ENCODE measurements at regions not wholly inside any gene's neighbourhood (a gene's known extent, or its start where the extent isn't known, plus 50 kb on each side); places are given as distances from the start of the nearest gene placed in this dataset.

DNA sequence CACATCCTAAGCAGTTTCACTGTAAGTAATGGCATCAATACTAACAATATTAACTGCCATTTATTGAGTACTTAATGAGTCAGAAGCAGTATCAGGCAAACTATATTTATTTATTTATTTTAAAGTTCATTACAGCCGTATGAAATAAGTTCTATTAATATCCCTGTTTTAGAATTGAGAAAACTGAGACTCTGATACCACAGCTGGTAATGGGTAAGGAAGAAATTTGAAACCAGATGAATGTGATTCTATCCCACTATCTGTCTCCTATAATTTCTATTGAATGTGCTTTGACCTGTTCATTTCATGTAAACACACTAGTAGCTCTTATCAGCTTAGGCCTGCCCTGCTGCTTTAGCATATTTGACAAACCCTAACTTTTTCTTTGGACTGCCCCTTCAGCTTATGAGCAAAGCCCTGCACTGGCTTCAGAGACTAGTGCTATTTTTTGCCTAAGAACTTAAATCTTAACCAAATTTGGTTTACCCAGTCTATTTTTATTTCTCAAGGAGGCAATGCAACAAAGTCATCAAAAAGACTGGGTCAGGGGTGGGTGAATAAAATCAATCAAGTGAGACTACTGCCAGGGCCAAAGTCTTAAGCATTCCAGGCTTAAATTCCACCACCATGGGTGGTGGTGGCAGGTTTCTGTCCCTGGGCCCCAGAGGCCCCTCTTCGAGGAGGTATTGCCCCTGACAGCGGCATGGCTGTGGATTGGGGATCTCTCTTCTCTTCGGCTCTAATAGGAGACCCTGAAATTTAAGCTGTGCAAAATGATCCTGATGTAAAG lies 143.4 kb downstream of the DLEU7 start:
- DNase-seq = no peak

DNA sequence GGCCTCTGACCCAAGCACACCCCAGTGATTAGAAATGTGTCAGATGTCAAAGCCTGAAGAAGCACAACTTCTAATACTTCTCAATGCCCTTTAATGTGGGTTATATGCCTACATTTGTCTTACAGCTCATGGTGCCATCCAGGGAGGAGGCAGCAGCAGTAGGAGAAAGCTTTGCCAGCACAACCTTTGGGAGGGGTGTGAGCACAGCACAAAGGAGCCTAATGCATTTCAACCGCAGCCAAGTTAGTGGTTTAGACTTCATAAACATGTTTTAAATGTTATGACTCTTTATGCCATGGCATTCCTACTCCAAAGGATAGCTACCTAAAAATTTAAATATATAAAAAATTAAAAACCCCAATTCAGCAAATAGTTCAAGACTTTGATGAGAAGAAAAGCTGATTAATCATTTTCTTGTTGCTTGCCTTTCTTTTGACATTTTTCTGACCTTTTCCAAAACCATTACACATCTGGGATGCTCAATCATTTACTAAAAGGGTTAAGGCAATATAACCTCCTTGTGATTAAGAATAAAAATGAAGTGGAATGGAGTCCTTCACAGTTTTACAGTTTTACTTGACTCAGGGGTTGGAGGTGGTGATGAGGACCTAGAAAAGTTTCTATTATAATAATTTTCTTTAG lies 142.7 kb downstream of the DLEU7 start:
- no peak for DNase-seq

DNA sequence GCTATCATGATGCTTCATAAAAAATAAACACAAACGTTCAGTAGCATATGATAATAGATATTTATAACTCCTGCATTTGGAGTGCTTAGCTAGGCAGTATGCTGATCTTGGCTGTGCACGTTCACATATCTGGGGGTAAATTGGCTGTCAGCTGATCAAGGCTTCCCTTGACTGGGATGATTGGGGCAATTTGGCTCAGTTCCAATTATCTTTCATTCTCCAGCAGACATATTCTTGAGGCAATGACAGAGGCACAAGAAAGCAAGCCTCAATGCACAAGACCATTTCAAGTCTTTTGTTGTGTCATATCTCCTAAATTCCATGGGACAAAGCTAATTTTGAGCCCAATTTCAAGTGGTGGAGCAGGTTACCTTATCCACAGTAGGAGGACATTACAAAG lies 142.0 kb downstream of the DLEU7 start:
- DNase-seq = no peak

DNA sequence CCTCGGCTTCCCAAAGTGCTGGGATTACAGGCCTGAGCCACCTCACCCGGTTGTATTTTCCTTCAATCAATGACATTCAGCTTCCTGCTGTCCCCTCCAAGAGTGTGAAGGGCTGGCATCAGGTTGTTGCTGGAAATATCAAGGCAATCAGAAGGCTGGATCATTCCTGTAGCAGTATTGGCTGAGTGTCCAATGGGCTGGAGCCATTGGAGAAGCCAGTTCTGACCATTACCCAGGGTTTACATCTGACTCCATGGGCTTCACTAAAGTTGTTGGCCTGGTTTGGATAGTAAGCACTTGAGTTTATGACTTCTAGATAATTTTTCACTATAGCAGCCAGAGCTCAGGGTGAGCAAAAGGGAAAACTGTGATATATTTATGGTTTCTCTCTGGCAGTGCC lies 137.0 kb downstream of the DLEU7 start:
- no peak for DNase-seq

DNA sequence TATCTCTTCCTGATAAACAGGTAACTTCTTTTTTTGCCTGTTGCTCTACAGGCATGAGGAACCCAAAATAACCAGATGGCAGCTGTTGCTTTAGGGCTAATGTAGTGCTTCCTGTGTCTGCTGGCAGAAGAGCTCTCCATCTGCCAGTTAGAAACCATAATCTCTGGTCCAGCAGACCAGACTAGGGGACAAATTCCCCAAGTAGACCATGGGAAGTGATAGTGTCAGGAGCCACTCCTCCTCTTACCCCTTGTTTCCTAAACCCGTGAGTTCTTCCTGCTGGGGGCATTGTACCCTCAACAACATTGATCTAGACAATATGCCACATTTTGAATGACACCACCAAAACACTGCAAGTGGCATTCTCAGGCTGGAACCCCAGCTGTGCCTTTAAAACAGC lies 135.9 kb downstream of the DLEU7 start:
- no peak for DNase-seq

DNA sequence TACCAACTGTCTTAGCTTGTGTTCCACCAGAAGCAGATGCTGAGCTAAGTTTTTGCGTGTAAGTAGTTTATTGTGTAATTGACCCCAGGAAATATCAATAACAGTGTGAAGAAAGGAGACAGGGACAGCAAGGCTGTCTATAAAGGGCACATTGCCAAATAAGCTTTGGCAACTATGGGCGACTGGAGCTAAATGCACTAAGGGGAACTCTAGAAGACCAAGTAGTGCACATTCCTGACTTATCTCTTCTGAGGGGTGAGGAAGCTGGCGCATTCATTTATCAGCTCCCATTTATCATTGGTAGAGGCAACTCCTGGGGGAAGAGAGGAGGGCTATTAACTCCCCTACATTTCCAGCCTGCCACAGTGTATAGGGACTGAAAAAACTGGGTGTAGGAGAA lies 135.0 kb downstream of the DLEU7 start:
- DNase-seq = no peak

DNA sequence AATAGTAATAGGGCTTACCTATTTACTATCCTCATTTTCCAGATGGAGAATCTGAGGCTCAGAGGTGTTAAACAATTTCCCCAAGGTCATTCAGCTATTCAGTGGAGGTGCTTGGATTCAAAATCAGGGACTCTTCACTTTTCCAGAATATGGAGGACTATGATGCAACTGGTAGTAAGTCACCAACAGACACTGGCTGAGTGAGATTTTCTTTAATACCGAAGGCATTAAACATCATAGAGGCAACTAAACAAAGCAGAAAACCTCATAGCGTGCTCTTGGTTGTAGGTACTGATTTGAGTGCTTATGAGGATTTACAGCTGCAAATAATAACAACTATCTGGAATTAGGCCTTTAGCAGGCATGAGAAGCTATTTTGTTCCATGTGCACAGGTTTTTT lies 134.4 kb downstream of the DLEU7 start:
- DNase-seq = no peak

DNA sequence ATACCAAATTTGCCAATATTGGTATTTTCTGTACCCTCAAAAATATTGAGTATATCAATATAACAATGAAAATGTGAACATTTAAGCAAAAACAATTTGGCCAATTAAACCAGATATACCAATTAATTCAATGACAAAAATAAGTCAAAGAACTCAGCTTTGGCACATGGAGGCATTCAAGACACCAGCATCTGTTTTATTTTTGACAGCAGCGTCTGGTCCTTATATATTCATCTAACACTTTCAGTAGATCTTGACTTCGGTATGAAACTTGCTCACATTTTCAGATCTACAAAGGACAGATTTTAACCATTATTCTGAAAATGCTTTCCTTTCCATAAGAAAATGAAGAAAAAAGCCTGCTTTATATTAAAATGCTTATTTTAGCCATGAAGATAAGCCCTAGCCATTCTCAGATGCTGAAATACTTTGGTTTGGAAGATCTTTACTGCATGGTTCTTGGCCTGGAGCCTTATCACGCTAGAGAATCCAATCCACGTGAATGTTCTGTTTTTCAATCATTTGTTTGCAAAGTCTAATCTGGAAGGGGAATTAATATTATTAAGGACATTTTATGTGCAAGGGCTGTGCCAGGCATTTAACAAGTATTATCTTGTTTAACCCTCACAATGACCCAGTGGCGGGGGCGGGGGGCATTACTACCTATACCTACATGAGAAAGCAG lies 132.2 kb downstream of the DLEU7 start:
- no peak for DNase-seq

DNA sequence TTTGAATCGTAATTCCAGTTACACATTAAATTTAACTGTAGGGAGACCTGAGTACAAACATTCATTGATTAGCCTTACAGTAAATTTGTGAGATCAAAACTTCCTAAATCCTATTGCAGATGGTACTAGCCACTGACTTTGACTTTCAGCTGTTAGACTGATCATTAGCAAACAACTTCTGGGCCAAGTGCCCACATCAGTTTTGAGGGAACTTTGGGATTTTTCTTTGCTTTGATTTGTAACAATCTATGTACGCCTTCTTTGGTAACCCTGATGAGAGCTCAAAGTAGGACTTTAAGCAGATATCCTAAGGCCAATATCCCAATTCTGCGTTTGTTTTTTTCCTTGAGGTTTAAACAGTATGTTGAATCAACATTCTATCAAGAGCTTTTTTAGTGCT lies 131.5 kb downstream of the DLEU7 start:
- DNase-seq = no peak

DNA sequence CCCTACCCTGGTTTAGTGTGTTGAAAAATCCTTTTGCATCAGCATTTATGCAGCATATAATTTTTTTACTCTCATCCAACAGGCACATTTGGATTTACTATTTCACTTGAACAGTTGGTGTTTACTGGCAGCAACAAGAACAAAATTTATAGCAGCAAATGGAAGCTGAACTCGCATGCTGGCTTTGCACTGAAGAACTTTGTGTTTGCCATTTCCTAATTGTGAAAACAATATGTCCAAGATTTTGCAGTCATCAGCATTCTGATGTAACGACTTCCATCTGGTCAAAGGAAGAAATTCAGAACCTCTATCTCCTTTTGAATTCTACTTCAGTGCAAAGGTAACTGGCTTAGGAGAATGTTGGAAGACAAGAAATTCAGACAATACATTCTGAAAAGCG lies 131.0 kb downstream of the DLEU7 start:
- no peak for DNase-seq

DNA sequence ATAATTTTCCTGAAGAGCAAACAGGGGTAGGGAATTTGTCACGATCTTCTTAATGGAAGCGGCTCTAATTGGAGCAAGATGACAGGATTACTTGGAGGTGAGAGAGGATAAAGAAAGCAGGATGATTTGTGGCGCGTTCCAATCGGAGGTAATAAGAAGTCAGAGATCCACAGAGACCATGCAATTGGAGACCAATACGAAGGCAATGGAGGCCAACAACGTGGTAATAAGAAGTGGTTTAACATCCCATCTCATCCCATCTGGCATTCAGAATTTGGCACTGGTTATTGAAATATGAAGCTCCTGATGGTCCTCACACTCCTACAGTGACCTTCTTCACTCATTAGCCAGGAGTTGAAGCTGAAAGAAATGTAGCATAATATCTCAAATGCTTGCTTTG lies 130.6 kb downstream of the DLEU7 start:
- DNase-seq = no peak

DNA sequence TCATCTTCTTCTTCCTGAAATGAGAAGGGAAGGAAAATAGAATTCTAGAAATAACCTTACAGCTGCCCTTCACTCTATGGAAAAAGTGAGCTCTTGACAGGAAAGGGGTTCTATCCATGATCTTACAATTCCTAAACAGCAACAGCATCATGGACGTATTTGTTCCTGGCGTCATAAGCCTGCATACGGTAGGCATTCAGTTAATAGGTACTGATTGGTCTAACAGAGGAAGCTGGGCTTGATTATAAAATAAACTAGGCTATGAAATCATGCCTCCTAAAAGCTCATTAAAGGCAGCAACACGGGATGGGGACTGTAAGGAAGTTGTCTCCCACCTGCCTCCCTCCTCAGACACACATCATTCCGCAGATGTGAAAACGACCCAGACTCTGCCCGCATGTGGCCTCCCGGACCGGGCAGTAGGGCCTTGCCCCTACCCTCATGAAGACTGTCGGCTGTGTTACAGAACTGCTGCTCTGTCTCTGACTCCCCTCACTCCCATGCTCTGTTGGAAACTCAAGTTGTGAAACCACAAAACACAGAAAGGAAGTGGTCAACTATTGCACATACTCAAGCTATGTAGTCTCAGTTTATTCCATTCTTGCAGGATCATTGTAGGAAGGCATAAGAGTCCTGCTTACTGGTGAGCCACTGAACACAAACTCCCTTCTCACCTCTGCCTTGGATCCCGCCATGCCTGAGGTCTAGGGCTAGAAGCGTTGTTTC lies 129.8 kb downstream of the DLEU7 start:
- no peak for DNase-seq

DNA sequence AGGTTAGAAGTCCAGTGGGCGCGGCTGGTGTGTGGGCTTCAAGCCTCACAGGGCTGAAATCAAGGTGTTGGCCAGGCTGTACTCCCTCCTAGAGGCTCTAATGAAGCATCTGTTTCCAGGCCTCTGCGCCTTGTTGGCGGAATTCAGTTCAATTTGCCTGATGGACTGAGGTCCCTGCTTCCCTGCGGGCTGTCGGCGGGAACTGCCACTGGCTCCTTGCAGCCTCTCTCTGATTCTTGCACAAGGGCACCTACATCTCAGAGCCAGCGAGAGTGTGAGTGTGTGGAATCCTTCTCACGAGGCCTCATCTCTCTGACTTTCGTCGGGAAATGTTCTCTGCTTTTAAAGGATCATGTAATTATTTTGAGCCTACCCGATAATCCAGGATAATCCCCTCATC lies 128.6 kb downstream of the DLEU7 start:
- no peak for DNase-seq

DNA sequence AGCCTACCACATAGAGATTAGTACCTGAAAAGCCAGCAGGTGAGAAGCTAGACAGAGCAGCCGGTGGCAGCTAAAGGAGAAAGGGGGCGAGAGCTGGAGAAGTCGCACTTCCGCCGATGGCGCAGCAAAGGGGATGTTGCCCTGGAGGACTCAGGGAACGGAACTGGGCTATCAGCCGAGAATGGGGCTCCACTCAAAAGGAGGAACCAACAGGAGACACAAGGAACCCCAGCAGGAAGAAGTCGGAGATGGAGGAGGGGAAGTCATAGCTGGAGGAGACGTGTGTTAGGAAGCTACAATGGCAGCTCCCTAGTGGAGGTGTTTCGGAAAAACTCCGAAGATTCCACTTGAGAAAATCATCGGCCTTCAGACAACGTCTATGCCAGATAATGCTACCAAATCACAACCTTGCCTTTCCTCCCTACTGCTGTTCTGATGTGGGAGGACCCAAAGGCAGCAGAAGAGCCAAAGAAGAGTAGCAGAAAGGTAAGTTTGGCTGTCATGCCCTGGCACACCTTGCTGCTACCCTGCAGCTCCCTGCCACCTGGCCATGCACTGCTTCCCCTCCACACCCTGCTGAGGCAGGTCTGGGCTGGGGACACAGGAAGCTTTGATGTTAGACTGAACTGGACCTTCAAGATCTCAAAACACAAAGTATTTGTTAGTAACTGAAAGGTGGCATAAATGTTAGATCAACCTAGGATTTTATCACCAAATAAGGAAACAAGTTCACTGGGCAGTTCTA lies 127.9 kb downstream of the DLEU7 start:
- no peak for DNase-seq

DNA sequence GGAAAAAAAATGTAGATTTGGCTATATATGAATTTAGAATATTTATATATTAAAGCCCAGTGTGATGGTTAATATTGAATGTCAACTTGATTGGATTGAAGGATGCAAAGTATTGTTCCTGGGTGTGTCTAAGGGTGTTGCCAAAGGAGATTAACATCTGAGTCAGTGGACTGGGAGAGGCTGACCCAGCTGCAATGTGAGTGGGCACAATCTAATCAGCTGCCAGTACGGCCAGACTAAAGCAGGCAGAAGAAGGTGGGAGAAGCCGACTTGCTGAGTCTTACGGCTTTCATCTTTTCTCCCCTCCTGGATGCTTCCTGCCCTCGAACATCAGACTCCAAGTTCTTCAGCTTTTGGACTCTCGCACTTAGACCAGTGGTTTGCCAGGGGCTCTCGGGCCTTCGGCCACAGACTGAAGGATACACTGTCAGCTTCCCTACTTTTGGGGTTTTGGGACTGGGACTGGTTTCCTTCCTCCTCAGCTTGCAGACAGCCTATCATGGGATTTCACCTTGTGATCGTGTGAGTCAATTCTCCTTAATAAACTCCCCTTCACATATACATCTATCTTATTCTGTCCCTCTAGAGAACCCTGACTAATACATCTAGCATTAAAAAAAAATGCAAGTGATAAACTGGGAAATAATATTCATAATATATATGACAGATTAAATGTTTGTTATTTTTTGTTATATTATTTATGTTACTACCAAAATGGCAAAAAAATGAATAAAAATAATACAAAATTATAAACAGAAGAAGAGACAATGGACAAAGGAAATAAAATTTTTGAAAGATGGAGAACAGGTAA lies 122.4 kb downstream of the DLEU7 start:
- no peak for DNase-seq

DNA sequence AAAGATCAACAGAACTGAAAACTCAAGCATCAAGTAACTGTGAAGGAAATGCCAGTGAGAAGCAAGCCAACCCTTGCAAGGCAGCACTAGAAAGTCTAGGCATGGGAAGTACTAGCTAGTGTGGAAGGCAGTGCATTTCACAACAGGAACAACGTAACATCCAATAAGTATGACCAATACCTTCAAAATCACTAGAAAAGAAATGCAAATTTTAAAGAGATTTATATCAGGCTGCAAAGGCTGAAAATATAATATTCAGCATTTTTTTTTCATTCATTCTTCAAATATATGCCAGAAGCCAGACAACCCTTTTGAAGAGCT lies 121.9 kb downstream of the DLEU7 start:
- no peak for DNase-seq

DNA sequence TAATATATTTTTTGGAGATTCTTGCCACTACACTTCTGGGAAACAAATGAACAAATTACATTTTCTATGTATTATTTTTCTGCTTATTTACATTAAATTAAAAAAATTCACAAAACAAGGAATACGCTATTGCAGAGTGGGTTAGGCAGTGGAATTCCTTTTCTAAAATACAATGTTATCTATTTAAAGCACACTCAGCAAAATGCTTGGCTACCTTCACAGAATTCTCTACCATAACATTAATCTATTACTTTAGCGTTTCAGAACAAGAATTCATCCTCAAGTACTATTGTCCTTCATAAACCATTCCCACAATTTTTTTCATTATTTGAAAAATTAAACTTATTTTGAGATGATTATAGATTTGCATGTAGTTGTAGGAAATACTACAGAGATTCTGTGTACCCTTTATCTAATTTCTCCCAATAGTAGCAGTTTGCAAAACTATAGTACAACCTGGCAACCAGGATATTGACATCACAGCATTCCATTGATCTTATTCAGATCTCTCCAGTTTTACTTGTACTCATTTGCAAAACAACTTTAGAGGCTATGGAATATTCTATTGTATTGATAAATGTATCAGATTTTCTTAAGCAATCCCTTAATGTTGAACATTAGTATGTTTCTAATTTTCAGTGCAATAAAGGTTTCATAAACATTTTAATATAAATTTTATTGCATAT lies 120.9 kb downstream of the DLEU7 start:
- DNase-seq = no peak

DNA sequence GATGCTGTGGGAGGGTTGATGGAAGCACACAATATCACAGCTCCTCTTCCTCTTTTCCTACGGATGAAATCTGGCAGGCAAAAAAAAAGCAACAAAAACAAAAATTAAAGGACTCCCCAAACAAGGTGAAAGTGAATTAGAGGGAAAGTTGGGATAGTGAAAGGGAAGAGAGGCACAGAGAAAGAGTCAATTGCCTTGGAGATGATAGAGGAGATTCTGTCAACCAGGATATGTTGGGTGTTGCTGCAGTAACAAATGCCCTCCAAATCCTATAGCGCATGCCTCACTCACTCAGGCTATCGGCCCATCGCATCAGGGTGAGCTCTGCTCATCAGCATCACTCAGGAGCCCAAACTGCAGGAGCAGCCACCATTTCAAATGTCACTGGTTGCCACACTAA lies 119.1 kb downstream of the DLEU7 start:
- no peak for DNase-seq

DNA sequence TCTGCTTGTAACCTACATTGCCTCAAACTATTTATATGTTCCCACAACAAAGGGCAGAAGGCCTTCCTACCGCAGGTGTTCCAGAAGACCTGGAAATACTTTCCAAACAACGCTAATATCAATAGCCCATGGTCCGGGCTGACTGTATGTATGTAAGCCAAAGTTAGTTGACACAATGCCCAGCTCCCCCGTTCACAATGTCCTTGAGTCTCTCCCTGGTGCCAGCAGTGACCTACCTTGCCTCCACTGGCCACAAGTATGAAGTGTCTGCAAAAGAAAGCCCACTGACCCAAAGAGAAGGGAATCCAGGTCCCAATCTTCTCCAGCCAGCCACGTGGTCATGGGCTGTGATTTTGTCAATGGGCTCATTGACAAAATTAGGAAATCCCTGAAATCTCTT lies 118.6 kb downstream of the DLEU7 start:
- no peak for DNase-seq

DNA sequence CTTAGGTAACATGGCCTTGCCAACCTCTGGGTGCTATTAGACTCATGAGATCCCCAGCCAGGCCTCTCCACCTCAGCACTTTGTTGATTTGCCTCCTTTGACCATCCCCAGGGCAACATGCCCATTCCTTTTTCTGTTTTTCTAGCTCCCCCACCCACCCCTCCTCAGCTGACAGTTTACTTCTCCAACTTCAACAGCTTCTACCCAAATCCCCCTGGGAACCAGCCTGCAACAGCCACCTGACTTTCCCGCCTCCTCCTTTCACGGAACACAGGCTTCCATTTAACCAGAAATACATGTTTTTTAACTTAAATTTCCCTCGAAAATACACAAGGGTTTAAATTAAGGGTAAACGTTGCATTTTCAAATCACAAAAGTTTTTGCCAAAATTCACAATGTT lies 117.3 kb downstream of the DLEU7 start:
- no peak for DNase-seq

DNA sequence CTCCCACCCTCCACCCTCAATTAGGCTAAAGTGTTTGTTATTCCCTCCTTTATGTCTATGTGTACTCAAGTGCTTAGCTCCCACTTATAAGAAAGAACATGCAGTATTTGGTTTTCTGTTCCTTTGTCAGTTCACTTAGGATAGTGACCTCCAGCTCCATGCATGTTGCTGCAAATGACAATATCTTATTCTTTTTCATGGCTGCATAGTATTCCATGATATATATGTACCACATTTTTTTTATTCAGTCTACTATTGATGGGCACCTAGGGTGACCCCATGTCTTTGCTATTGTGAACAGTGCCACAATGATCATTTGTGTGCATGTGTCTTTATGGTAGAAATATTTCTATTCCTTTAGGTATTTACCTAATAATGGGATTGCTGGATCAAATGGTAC lies 114.3 kb downstream of the DLEU7 start:
- no peak for DNase-seq

All from cortex of kidney (tissue), 1 donor.